ENCODE measurements at regions not wholly inside any gene's neighbourhood (a gene's known extent, or its start where the extent isn't known, plus 50 kb on each side); places are given as distances from the start of the nearest gene placed in this dataset.

DNA sequence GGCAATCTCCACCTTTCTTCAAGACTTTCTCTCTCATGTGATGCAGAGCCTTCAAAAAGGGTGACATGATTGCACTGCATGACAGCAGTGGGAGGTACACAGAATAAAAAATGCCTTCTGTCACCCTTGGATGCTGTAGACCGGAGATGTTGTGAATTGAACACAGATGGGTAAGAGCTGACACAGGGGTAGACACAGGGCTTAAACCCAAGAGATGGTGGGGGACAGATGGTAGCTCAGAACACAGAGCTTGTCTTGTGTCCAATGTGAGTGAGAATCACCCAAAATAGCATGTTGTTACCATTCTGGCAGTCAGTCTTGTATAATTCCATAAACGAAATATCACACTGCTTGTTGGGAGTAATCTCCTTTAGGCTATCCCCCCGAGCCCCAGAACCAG lies 69.9 kb downstream of the JRKL start:
- Histone ChIP-seq H3K9ac (ENCODE audit: control insufficient read depth, insufficient read depth, low read length) (no peak overlapping the region), H3K9me3 (replicated peaks; ENCODE audit: control insufficient read depth, insufficient read depth, low read length) (no peaks in the 10 kb centered on the region), H3K36me3 (ENCODE audit: control insufficient read depth in 2 of 2, insufficient read depth in 2 of 2, low read length in 1 of 2) (no peaks in the 10 kb centered on the region), H3K79me2 (ENCODE audit: control insufficient read depth, insufficient read depth, low read length) (no peaks in the 10 kb centered on the region), H2AFZ (ENCODE audit: control insufficient read depth, low read depth, low read length) (no peak overlapping the region), H3K4me3 (no peak overlapping the region), H3K27ac (ENCODE audit: control insufficient read depth, insufficient read depth) (no peak overlapping the region), H4K20me1 (ENCODE audit: control insufficient read depth, insufficient read depth) (no peaks in the 10 kb centered on the region), H3K4me1 (ENCODE audit: control insufficient read depth, insufficient read depth, low read length) (no peaks in the 10 kb centered on the region), H3K4me2 (ENCODE audit: control insufficient read depth, insufficient read depth) (no peak overlapping the region), H3K27me3 (replicated peaks in 1 of 2; ENCODE audit: control insufficient read depth in 2 of 2, insufficient read depth in 2 of 2, low read length in 1 of 2) (peaks cover 0 to 3% of the 10 kb centered on the region in 2 experiments; a peak in 2 of 4 replicates)
- FAIRE-seq (no peak), DNase-seq (ENCODE audit: low read depth, low spot score) (no peak), ATAC-seq (no peak)
- no TSS peak for BruUV-seq (replicated peaks)
- intact Hi-C loops (cut with micrococcal nuclease; ENCODE audit: unreplicated experiment), result no loop called here
- ChIA-PET POLR2A (no interaction called here), SMC1A (ENCODE audit: uncharacterized antibody, unreplicated experiment) (no interaction called here), RAD21 (ENCODE audit: unreplicated experiment) (no interaction called here), CTCF (no interaction called here)
- in situ Hi-C loops (cut with MboI), result loop anchor here (5.0 kb wide), 1 partner anchor 678 kb away; no protein-coding TSS in a partner anchor
- 0% methylated on average over 3 of the region's 3 CpGs for WGBS (ENCODE audit: insufficient coverage, insufficient replicate concordance, low lambda C conversion rate, missing lambda C conversion rate)
- TF ChIP-seq ZBED1 (IDR thresholded peaks at IDR 0.05; ENCODE audit: borderline replicate concordance) (no peak), POLR2A (IDR thresholded peaks at IDR 0.05; ENCODE audit: low read depth, low read length) (no peak), BMI1 (IDR thresholded peaks at IDR 0.05; ENCODE audit: borderline replicate concordance) (no peak), SRF (IDR thresholded peaks at IDR 0.05; ENCODE audit: low read depth in 2 of 2, low read length in 2 of 2) (no peak), TCF7 (IDR thresholded peaks at IDR 0.05; ENCODE audit: borderline replicate concordance) (no peak), SMAD1 (IDR thresholded peaks at IDR 0.05; ENCODE audit: low read depth, partially characterized antibody) (no peak), NFXL1 (IDR thresholded peaks at IDR 0.05; ENCODE audit: borderline replicate concordance) (no peak), NR2F1 (conservative IDR thresholded peaks at IDR 0.05) (no peak), RFX5 (IDR thresholded peaks at IDR 0.05; ENCODE audit: low read depth, low read length) (no peak), SIX5 (IDR thresholded peaks at IDR 0.05; ENCODE audit: low read depth, low read length, severe bottlenecking) (no peak), BCL11A (IDR thresholded peaks at IDR 0.05; ENCODE audit: low read depth, low read length) (no peak), IKZF2 (IDR thresholded peaks at IDR 0.05) (no peak)
- TF ChIP-seq, protein P1, sequence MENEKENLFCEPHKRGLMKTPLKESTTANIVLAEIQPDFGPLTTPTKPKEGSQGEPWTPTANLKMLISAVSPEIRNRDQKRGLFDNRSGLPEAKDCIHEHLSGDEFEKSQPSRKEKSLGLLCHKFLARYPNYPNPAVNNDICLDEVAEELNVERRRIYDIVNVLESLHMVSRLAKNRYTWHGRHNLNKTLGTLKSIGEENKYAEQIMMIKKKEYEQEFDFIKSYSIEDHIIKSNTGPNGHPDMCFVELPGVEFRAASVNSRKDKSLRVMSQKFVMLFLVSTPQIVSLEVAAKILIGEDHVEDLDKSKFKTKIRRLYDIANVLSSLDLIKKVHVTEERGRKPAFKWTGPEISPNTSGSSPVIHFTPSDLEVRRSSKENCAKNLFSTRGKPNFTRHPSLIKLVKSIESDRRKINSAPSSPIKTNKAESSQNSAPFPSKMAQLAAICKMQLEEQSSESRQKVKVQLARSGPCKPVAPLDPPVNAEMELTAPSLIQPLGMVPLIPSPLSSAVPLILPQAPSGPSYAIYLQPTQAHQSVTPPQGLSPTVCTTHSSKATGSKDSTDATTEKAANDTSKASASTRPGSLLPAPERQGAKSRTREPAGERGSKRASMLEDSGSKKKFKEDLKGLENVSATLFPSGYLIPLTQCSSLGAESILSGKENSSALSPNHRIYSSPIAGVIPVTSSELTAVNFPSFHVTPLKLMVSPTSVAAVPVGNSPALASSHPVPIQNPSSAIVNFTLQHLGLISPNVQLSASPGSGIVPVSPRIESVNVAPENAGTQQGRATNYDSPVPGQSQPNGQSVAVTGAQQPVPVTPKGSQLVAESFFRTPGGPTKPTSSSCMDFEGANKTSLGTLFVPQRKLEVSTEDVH (IDR thresholded peaks at IDR 0.05; ENCODE audit: low read depth, partially characterized antibody), result no peak
- TF ChIP-seq, protein P2, sequence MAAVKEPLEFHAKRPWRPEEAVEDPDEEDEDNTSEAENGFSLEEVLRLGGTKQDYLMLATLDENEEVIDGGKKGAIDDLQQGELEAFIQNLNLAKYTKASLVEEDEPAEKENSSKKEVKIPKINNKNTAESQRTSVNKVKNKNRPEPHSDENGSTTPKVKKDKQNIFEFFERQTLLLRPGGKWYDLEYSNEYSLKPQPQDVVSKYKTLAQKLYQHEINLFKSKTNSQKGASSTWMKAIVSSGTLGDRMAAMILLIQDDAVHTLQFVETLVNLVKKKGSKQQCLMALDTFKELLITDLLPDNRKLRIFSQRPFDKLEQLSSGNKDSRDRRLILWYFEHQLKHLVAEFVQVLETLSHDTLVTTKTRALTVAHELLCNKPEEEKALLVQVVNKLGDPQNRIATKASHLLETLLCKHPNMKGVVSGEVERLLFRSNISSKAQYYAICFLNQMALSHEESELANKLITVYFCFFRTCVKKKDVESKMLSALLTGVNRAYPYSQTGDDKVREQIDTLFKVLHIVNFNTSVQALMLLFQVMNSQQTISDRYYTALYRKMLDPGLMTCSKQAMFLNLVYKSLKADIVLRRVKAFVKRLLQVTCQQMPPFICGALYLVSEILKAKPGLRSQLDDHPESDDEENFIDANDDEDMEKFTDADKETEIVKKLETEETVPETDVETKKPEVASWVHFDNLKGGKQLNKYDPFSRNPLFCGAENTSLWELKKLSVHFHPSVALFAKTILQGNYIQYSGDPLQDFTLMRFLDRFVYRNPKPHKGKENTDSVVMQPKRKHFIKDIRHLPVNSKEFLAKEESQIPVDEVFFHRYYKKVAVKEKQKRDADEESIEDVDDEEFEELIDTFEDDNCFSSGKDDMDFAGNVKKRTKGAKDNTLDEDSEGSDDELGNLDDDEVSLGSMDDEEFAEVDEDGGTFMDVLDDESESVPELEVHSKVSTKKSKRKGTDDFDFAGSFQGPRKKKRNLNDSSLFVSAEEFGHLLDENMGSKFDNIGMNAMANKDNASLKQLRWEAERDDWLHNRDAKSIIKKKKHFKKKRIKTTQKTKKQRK (IDR thresholded peaks at IDR 0.05; ENCODE audit: low read depth, low read length), result no peak
- TF ChIP-seq, protein P3, sequence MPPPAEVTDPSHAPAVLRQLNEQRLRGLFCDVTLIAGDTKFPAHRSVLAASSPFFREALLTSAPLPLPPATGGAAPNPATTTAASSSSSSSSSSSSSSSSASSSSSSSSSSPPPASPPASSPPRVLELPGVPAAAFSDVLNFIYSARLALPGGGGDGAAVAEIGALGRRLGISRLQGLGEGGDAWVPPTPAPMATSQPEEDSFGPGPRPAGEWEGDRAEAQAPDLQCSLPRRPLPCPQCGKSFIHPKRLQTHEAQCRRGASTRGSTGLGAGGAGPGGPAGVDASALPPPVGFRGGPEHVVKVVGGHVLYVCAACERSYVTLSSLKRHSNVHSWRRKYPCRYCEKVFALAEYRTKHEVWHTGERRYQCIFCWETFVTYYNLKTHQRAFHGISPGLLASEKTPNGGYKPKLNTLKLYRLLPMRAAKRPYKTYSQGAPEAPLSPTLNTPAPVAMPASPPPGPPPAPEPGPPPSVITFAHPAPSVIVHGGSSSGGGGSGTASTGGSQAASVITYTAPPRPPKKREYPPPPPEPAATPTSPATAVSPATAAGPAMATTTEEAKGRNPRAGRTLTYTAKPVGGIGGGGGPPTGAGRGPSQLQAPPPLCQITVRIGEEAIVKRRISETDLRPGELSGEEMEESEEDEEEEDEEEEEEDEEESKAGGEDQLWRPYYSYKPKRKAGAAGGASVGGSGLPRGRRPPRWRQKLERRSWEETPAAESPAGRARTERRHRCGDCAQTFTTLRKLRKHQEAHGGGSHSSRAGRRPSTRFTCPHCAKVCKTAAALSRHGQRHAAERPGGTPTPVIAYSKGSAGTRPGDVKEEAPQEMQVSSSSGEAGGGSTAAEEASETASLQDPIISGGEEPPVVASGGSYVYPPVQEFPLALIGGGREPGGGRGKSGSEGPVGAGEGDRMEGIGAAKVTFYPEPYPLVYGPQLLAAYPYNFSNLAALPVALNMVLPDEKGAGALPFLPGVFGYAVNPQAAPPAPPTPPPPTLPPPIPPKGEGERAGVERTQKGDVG (CRISPR knock-in tag; IDR thresholded peaks at IDR 0.05), result no peak
- TF ChIP-seq, protein P4, sequence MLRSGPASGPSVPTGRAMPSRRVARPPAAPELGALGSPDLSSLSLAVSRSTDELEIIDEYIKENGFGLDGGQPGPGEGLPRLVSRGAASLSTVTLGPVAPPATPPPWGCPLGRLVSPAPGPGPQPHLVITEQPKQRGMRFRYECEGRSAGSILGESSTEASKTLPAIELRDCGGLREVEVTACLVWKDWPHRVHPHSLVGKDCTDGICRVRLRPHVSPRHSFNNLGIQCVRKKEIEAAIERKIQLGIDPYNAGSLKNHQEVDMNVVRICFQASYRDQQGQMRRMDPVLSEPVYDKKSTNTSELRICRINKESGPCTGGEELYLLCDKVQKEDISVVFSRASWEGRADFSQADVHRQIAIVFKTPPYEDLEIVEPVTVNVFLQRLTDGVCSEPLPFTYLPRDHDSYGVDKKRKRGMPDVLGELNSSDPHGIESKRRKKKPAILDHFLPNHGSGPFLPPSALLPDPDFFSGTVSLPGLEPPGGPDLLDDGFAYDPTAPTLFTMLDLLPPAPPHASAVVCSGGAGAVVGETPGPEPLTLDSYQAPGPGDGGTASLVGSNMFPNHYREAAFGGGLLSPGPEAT (IDR thresholded peaks at IDR 0.05; ENCODE audit: low read depth), result no peak

All from GM12878 (cell line).